Amniotic stem cell (primary cell): ENCODE measurements at regions not wholly inside any gene's neighbourhood (a gene's known extent, or its start where the extent isn't known, plus 50 kb on each side); places are given as distances from the start of the nearest gene placed in this dataset.

ENCODE experiments used
- DNase-seq: peaks from one replicate; lab custom pipeline; 2025; lab: John Stamatoyannopoulos, UW

DNA sequence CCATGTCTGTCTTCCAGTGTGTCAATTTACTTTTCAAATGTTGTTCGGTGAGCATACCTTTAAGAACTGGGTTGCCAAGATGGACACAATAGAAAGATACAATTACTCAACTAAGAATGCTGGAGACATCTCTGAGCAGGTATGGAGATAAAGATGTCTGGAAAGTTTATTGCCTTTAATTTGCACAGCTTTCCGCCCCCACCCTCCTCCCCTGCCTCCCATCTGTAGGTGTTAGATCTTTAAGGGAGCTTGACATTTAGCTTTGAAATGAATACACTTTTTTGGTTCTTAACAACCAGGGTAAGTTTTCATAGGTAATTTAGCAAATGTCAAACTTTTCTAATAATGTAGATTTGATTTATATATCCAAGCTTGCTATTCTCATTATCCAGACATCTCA lies 104.4 kb downstream of the BTBD3 start:
- no peak for DNase-seq

DNA sequence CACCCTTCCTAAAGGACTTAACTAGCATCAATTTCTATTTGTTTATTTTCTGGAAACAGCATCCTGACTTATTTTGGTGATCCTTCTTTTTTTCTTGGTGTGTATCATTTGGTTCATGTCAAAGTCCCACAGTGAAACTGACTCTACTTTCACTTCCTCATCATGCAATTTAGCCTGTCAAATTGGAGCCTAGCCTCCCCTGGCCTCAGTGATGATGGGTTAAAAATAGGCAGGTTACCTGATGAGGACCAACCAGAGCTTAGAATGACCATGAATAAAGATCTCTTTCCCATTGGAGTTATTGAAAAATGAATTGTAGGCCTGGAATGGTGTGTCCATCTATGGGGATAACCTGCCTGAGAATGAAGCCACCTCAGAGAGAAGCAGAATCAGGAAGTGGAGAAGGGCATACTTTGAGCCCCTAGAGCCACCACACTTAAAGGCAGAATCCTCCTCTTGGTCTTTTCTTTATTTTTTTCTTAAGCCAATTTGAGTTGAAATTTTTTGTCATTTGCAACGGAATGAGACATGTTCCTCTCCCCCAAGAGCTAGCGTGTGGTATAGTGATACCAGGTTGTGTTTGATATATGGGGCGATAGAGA lies 105.6 kb downstream of the BTBD3 start:
- no peak for DNase-seq

- no peak for DNase-seq
Measured at GRCh38 chr20:12028771-12029170, 111.1 kb downstream of the BTBD3 start.

DNA sequence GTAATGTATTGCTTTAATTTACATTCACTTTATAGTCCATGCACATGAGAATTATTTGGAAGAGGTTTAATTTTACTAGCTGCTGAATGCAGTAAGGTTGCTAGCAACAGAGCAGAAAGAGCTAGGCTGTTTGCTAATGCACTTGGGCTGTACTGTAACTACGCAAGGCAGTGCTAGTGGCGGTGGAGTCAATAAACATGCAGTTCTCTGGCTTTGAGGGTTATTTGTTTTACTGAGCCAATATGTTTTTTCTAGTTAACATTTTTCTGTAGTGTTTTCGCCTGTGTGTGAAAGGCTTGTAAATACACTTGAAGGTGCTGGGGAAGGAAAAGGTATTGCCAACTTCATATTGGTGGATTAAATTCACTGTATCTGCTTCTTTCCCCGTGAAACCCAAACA lies 112.8 kb downstream of the BTBD3 start:
- no peak for DNase-seq

DNA sequence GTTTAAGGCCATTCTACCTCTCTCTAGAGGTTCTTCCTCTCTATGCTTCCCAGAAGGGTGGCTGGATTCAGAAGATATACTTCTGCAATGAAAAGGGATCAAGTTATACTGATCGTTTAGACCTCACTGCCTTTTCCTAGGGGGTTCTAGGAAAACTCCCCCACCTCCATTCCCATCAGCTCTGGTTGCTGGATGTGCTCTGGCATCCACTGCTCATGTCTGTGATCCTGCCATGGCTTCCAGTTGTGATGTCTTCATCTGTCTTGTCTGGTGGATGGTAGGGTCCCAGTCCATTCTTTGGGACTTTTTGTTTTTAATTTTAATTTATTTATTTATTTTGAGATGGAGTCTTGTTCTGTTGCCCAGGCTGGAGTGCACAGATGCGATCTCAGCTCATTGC lies 118.4 kb downstream of the BTBD3 start:
- DNase-seq, result no peak

- DNase-seq, result no peak
Measured at GRCh38 chr20:12037521-12037920, 119.8 kb downstream of the BTBD3 start.

- no peak for DNase-seq
Measured at GRCh38 chr20:12040261-12040660, 122.6 kb downstream of the BTBD3 start.

- DNase-seq, result no peak
Measured at GRCh38 chr20:12044969-12045368, 127.3 kb downstream of the BTBD3 start.

- DNase-seq, result no peak
Measured at GRCh38 chr20:12047838-12048432, 130.2 kb downstream of the BTBD3 start.

DNA sequence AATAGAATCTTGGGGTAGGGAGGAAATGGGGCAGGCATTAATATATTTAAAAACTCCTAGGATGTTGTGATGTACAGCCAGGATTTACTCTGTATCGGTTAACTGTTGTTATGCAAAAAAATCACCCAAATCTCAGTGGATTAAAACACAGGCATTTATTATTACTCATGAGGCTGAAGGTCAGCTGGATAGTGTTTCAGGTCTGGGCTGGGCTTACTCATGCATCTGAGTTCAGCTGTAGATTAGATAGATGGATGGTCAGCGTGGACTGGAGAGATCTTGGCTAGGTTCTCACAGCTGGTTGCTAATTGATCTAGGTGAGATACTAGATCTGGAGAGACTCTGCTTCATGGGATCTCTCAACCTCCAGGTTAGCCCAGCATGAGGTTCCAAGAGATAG lies 131.4 kb downstream of the BTBD3 start:
- no peak for DNase-seq

GRCh38 chr20:12051206-12052163 lies 133.8 kb downstream of the BTBD3 start:
- DNase-seq, result no peak

GRCh38 chr20:12053353-12053752 lies 135.7 kb downstream of the BTBD3 start:
- DNase-seq, result no peak

DNA sequence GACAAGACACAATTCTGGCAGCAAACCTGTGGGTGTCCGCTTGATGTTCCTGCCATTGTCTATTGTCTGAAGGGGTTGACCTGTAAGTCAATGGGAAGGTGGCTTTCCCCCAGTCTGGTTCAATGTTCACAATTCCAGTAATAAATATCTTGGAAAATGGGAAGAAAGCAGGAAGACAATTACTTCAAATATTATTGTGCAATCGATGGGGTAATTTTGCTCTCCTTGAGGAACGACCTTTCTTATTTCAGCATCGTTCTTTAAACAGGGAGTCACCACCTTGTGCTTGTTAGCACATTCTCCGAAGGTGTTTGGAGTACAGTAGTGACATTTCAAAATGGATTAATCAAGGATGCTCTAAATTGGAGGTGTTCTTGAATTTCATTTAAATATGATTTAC lies 136.9 kb downstream of the BTBD3 start:
- no peak for DNase-seq

DNA sequence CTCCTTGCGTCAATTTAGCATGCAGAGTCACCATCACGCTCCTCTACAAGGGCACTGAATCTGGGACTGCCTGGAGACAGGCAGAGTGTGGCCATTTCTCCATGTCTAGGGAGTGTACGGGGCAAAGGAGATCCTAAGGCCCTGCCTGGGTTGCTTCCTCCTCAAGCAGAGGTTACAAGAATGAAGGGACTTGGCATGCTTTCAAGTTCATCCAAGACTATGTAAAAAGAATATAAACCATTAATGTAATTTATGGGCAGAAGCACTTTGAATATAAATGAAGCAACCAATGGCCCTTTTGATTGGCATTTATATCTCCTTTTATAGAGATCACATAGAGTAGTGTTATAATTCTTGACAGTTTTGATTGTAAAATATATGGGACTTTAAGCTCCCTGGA lies 137.5 kb downstream of the BTBD3 start:
- no peak for DNase-seq

GRCh38 chr20:12056839-12057238 lies 139.1 kb downstream of the BTBD3 start:
- no peak for DNase-seq

- DNase-seq, result no peak
Measured at GRCh38 chr20:12057778-12058177, 140.1 kb downstream of the BTBD3 start.

GRCh38 chr20:12058216-12058615 lies 140.5 kb downstream of the BTBD3 start:
- no peak for DNase-seq

DNA sequence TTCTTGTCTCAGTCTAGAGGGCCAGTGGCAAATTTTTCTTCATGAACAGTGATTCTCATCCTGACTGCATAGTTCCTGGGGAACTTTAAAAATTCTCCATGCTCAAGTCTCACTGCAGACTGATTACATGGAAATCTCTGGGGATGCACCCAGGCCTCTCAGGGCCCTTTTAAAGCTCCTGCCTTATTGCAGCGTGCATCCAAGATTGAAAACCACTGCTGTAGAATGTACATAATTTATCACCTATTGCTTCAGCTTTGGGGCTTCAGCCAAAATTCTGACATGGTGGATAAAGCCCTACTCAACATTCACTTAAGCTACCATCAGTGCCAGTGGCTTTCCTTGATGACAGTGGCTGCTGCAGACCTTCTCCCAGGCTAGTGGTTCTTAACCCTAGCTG lies 143.8 kb downstream of the BTBD3 start:
- DNase-seq, result no peak

DNA sequence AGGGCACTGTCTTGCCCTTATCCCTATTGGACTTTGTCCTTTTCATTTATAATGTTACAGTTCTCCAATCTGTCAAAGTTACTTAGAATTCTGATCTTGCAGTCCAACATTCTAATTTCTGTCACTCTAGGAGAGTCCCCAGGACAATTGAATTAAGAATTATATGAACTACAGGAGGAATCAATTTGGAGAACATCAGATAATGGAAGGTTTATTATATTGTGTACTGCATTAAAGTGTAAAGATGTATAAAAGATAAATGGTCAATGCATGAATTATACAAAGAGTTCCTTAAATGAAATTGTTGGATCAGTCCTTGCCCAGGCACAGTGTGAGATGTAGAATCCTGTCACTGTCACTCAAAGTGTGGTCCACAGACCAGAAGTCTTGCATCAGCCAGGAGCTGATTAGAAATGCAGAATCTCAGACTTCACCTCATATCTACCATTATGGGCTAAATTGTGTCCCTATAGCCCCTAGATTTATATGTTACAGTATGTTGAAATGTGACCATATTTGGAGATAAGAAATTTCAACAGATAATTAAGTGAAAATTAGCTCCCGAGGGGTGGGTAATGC lies 145.5 kb downstream of the BTBD3 start:
- DNase-seq, result no peak

DNA sequence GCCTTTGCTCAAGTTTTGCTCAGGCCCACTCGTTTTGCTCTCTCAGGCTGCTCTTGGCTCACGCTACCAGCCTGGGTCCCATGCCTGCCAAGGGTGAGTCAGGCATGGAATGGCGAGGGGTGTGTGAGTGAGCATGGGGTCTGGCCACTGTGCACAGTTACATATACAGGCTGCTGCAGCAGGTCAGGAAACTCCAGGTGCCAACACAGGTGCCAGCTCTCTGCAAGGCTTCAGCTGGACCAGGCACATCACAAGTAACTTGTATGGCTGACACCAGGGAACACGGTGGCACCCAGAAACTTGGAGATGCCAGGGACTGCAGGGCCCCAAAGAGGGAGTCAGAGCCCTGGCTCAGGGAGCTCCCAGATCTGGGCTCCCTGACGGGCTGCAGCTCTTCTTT lies 146.8 kb downstream of the BTBD3 start:
- no peak for DNase-seq

DNA sequence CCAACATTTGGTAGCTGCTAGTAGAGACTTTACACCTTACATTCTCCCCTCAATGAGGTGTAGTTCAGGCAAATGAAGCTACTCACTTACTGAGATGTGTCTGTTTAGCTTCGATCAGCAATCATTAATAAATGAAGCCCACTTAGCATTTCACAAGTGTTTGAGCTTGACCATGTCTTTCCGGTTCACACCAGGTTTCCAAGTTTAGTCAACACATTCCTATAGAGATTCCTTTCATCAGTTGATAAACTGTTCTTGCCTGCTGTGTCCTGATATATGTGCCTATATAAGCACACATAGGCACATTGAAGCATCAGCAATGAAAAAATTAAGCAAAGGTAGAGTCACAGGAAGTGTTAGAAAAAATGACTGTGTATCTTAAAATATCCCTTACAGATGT lies 150.0 kb downstream of the BTBD3 start:
- DNase-seq, result no peak

GRCh38 chr20:12068121-12068520 lies 150.4 kb downstream of the BTBD3 start:
- DNase-seq, result no peak

GRCh38 chr20:12069181-12069580 lies 151.5 kb downstream of the BTBD3 start:
- DNase-seq, result no peak
